LNCaP clone FGC (cell line): ENCODE measurements at regions not wholly inside any gene's neighbourhood (a gene's known extent, or its start where the extent isn't known, plus 50 kb on each side); places are given as distances from the start of the nearest gene placed in this dataset.

Experiments used
- DNase-seq: peaks from one replicate; pipeline ENCODE4 v3.0.0-alpha.2; 2011; ENCODE audit warnings: low read depth
- H3K4me3 ChIP-seq: 2 replicates; pipeline ENCODE4 v1.5.1; 2011; ENCODE audit warnings: mild to moderate bottlenecking, low read depth, low read length, control low read depth
- CTCF ChIP-seq: IDR thresholded peaks from 2 replicates; pipeline ENCODE4 v1.5.1; 2012; ENCODE audit warnings: mild to moderate bottlenecking; ENCODE audit not compliant: control insufficient read depth, insufficient read depth; ENCODE audit errors: extremely low read depth

GRCh38 chr5:158212917-158213316 lies 354.0 kb upstream of the CLINT1 start:
- no peak overlapping the region for H3K4me3 ChIP-seq
- DNase-seq, result no peak
- no peak for TF ChIP-seq CTCF

GRCh38 chr5:158212237-158212636 lies 353.3 kb upstream of the CLINT1 start:
- H3K4me3 ChIP-seq, result no peak overlapping the region
- no peak for DNase-seq

GRCh38 chr5:158209219-158209908 lies 350.4 kb upstream of the CLINT1 start:
- DNase-seq, result no peak
- TF ChIP-seq CTCF, result no peak
- no peak overlapping the region for H3K4me3 ChIP-seq

More at GRCh38 chr5:158212237-158212636, 353.3 kb upstream of the CLINT1 start:
- TF ChIP-seq CTCF, result no peak

- no peak for DNase-seq
- TF ChIP-seq CTCF, result no peak
- H3K4me3 ChIP-seq, result no peak overlapping the region
Measured at GRCh38 chr5:158207733-158208132, 348.8 kb upstream of the CLINT1 start.

GRCh38 chr5:158205992-158206391 lies 347.0 kb upstream of the CLINT1 start:
- TF ChIP-seq CTCF, result no peak
- no peak overlapping the region for H3K4me3 ChIP-seq
- DNase-seq, result no peak

GRCh38 chr5:158203261-158203660 lies 344.3 kb upstream of the CLINT1 start:
- TF ChIP-seq CTCF, result no peak
- no peak overlapping the region for H3K4me3 ChIP-seq
- no peak for DNase-seq

- no peak for DNase-seq
- TF ChIP-seq CTCF, result no peak
- H3K4me3 ChIP-seq, result no peak overlapping the region
Measured at GRCh38 chr5:158202801-158203200, 343.9 kb upstream of the CLINT1 start.
